ENCODE measurements at regions not wholly inside any gene's neighbourhood (a gene's known extent, or its start where the extent isn't known, plus 50 kb on each side); places are given as distances from the start of the nearest gene placed in this dataset.

DNA sequence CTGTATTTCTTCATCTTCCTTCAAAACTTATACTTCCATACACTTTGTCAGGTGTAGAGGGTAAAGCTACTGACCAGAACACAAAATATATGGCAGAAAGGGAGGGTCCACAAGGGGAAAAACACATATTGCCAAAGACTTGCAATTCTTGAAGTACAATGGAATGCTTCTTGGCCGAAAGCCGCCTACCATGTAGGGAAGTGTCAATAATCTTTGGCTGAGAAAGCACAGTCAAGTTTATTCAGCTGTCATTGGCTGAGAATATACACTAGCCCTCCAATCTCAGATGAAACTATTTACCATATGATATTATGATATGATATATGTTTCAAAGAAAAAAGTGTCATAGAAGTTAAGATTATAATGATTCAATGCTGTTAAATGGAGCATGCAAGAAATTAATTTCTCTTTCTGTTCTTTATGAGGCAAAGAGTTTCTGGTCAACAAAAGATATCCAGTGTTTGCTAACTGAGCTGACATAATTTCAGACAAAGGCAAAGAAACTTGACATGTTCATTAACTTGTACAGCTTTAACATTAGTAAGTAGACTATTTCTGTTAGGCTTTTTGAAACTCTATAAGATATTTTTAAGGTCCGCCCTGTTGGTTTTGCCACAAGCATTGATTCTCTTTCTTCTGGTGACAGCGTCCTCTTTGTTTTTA is 89.0 kb upstream of the LPP start:
- Histone ChIP-seq H3K9ac (ENCODE audit: low read length) (no peak overlapping the region), H3K36me3 (ENCODE audit: control insufficient read depth in 1 of 2, insufficient read depth in 2 of 2, low read length in 2 of 2) (no peaks in the 10 kb centered on the region), H3K79me2 (ENCODE audit: insufficient read depth, low read length) (no peaks in the 10 kb centered on the region), H3K27me3 (ENCODE audit: insufficient read depth, low read length) (no peaks in the 10 kb centered on the region), H3K9me2 (ENCODE audit: insufficient read depth) (no peaks in the 10 kb centered on the region), H3K4me1 (ENCODE audit: control insufficient read depth in 1 of 2, insufficient read depth in 2 of 2, low read length in 2 of 2) (peaks cover 5 to 21% of the 10 kb centered on the region in 2 experiments; a peak in 3 of 4 replicates), H3K4me3 (replicated peaks in 1 of 2; ENCODE audit: low read depth in 1 of 2, low read length in 2 of 2) (no peak overlapping the region), H4K20me1 (ENCODE audit: insufficient read depth) (no peaks in the 10 kb centered on the region), H3K27ac (ENCODE audit: low read depth, low read length) (no peak overlapping the region), H3K9me3 (ENCODE audit: control insufficient read depth in 1 of 2, insufficient read depth in 1 of 2, low read depth in 1 of 2, low read length in 2 of 2) (no peaks in the 10 kb centered on the region), H3K4me2 (ENCODE audit: low read length) (no peak overlapping the region), H2AFZ (ENCODE audit: low read depth, low read length, poor library complexity, severe bottlenecking) (no peak overlapping the region)
- intact Hi-C loops (cut with micrococcal nuclease): no loop called here
- ATAC-seq (no peak), DNase-seq (ENCODE audit: low read depth, low spot score) (no peak)
- ChIA-PET RAD21 (ENCODE audit: low non-redundant PET in 1 of 2, low total read pairs in 2 of 2, uncharacterized antibody in 2 of 2, unreplicated experiment in 2 of 2) (no interaction called here), POLR2A (no interaction called here), CTCF (no interaction called here)
- TF ChIP-seq, protein P1, sequence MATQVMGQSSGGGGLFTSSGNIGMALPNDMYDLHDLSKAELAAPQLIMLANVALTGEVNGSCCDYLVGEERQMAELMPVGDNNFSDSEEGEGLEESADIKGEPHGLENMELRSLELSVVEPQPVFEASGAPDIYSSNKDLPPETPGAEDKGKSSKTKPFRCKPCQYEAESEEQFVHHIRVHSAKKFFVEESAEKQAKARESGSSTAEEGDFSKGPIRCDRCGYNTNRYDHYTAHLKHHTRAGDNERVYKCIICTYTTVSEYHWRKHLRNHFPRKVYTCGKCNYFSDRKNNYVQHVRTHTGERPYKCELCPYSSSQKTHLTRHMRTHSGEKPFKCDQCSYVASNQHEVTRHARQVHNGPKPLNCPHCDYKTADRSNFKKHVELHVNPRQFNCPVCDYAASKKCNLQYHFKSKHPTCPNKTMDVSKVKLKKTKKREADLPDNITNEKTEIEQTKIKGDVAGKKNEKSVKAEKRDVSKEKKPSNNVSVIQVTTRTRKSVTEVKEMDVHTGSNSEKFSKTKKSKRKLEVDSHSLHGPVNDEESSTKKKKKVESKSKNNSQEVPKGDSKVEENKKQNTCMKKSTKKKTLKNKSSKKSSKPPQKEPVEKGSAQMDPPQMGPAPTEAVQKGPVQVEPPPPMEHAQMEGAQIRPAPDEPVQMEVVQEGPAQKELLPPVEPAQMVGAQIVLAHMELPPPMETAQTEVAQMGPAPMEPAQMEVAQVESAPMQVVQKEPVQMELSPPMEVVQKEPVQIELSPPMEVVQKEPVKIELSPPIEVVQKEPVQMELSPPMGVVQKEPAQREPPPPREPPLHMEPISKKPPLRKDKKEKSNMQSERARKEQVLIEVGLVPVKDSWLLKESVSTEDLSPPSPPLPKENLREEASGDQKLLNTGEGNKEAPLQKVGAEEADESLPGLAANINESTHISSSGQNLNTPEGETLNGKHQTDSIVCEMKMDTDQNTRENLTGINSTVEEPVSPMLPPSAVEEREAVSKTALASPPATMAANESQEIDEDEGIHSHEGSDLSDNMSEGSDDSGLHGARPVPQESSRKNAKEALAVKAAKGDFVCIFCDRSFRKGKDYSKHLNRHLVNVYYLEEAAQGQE (IDR thresholded peaks at IDR 0.05; ENCODE audit: low read depth): no peak
- TF ChIP-seq TCF7L2 (IDR thresholded peaks at IDR 0.05; ENCODE audit: borderline replicate concordance, extremely low read depth, insufficient read depth, insufficient read length): no peak
- TF ChIP-seq, protein P2, sequence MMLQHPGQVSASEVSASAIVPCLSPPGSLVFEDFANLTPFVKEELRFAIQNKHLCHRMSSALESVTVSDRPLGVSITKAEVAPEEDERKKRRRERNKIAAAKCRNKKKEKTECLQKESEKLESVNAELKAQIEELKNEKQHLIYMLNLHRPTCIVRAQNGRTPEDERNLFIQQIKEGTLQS (IDR thresholded peaks at IDR 0.05): no peak
- no peak for TF ChIP-seq SP1 (IDR thresholded peaks at IDR 0.05; ENCODE audit: low read depth)
- no peak for TF ChIP-seq ELF1 (IDR thresholded peaks at IDR 0.05; ENCODE audit: borderline replicate concordance, low read depth)
- TF ChIP-seq EZH2 (IDR thresholded peaks at IDR 0.05): no peak
- TF ChIP-seq ZFX (IDR thresholded peaks at IDR 0.05): no peak
- TF ChIP-seq, protein P3, sequence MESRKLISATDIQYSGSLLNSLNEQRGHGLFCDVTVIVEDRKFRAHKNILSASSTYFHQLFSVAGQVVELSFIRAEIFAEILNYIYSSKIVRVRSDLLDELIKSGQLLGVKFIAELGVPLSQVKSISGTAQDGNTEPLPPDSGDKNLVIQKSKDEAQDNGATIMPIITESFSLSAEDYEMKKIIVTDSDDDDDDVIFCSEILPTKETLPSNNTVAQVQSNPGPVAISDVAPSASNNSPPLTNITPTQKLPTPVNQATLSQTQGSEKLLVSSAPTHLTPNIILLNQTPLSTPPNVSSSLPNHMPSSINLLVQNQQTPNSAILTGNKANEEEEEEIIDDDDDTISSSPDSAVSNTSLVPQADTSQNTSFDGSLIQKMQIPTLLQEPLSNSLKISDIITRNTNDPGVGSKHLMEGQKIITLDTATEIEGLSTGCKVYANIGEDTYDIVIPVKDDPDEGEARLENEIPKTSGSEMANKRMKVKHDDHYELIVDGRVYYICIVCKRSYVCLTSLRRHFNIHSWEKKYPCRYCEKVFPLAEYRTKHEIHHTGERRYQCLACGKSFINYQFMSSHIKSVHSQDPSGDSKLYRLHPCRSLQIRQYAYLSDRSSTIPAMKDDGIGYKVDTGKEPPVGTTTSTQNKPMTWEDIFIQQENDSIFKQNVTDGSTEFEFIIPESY (IDR thresholded peaks at IDR 0.05; ENCODE audit: extremely low read depth, insufficient replicate concordance, low read length): no peak
- TF ChIP-seq EGR1 (IDR thresholded peaks at IDR 0.05; ENCODE audit: low read depth): no peak
- no peak for TF ChIP-seq FOSL1 (IDR thresholded peaks at IDR 0.05; ENCODE audit: low read depth)
- BruUV-seq (replicated peaks): no TSS peak

Measured in HCT116 (cell line).